Hepatocyte (in vitro differentiated cells): ENCODE measurements at regions not wholly inside any gene's neighbourhood (a gene's known extent, or its start where the extent isn't known, plus 50 kb on each side); places are given as distances from the start of the nearest gene placed in this dataset.

ENCODE experiments used
- DNase-seq: peaks from one replicate; pipeline ENCODE4 v3.0.0-alpha.2; 2016; ENCODE audit warnings: low spot score
- H2AFZ ChIP-seq: fragments of 200-600 bp; sonication (generic); 2 replicates; pipeline ENCODE4 v1.6.0; 2016; ENCODE audit warnings: antibody characterized with exemption, mild to moderate bottlenecking
- H3K27ac ChIP-seq: fragments of 200-600 bp; sonication (generic); 2 replicates; pipeline ENCODE4 v1.5.1; 2016; ENCODE audit warnings: mild to moderate bottlenecking
- H3K27me3 ChIP-seq: fragments of 200-600 bp; sonication (generic); 2 replicates; pipeline ENCODE4 v1.6.1; 2016
- H3K36me3 ChIP-seq: fragments of 200-600 bp; sonication (generic); replicated peaks from 2 replicates; pipeline ENCODE4 v1.5.1; 2016; ENCODE audit warnings: low read depth; ENCODE audit not compliant: insufficient read depth
- H3K4me1 ChIP-seq: fragments of 200-600 bp; sonication (generic); 2 replicates; pipeline ENCODE4 v1.5.1; 2016; ENCODE audit warnings: mild to moderate bottlenecking, moderate library complexity; ENCODE audit not compliant: insufficient read depth
- H3K4me2 ChIP-seq: fragments of 200-600 bp; sonication (generic); 2 replicates; pipeline ENCODE4 v1.6.0; 2016
- H3K4me3 ChIP-seq: fragments of 200-600 bp; sonication (generic); 2 replicates; pipeline ENCODE4 v1.5.1; 2016; ENCODE audit warnings: mild to moderate bottlenecking
- H3K79me2 ChIP-seq: fragments of 200-600 bp; sonication (generic); 2 replicates; pipeline ENCODE4 v1.6.0; 2017; ENCODE audit warnings: mild to moderate bottlenecking
- H3K9me2 ChIP-seq: fragments of 200-600 bp; sonication (generic); replicated peaks from 2 replicates; pipeline ENCODE4 v1.6.0; 2017; ENCODE audit warnings: mild to moderate bottlenecking; ENCODE audit not compliant: insufficient read depth
- H3K9me3 ChIP-seq: fragments of 200-600 bp; sonication (generic); 2 replicates; pipeline ENCODE4 v1.5.1; 2016; ENCODE audit warnings: low read depth, mild to moderate bottlenecking
- H4K20me1 ChIP-seq: fragments of 200-600 bp; sonication (generic); 2 replicates; pipeline ENCODE4 v1.6.0; 2016; ENCODE audit warnings: mild to moderate bottlenecking; ENCODE audit not compliant: insufficient read depth, poor library complexity, severe bottlenecking
- EZH2 ChIP-seq: fragments of 200-600 bp; sonication (generic); IDR thresholded peaks from 2 replicates; pipeline ENCODE4 v1.6.1; 2016; ENCODE audit warnings: antibody characterized with exemption, mild to moderate bottlenecking, borderline replicate concordance
- EZH2phosphoT487 ChIP-seq: fragments of 200-600 bp; sonication (generic); IDR thresholded peaks from one replicate; pipeline ENCODE4 v1.6.1; 2018; ENCODE audit warnings: antibody characterized with exemption, mild to moderate bottlenecking, low read depth, moderate library complexity; ENCODE audit not compliant: unreplicated experiment, severe bottlenecking
- WGBS: methylation state at CpG from one replicate; pipeline ENCODE4 v1.1.6; 2016; ENCODE audit warnings: low lambda C conversion rate; ENCODE audit errors: missing lambda C conversion rate; 5-methylcytosine and 5-hydroxymethylcytosine counted together
- TF ChIP-seq, protein P1 (sequence below): fragments of 200-600 bp; sonication (generic); IDR thresholded peaks from 2 replicates; pipeline ENCODE4 v1.5.1; 2016; ENCODE audit warnings: antibody characterized with exemption, mild to moderate bottlenecking; ENCODE audit not compliant: poor library complexity

DNA sequence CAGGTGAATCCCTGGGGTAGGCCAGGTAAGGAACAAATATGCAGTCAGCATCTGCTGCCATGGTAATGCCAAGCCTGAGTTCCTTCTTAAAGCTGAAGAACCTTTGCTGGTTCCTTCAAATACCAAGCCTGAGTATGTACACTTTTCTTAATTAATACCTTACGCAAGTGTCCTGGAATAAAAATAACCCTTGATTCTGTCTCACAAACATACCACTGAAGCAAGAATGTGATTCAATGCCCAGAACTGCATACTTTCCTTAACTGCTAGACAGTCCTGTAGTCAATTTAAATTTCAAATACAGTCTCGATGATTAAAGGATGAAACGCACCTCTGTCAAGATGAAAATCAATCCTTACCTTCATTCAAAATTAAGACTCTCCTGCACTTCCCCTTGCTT lies 634.0 kb upstream of the CHRM3 start:
- Histone ChIP-seq H4K20me1 (no peaks in the 10 kb centered on the region), H3K4me3 (no peak overlapping the region), H3K27me3 (no peaks in the 10 kb centered on the region), H3K4me1 (no peaks in the 10 kb centered on the region), H3K79me2 (no peaks in the 10 kb centered on the region), H3K4me2 (no peak overlapping the region), H3K36me3 (no peaks in the 10 kb centered on the region), H2AFZ (no peak overlapping the region), H3K27ac (no peak overlapping the region), H3K9me3 (no peaks in the 10 kb centered on the region), H3K9me2 (no peaks in the 10 kb centered on the region)
- 83% methylated on average over 3 of the region's 3 CpGs for WGBS
- no peak for TF ChIP-seq EZH2phosphoT487
- TF ChIP-seq, protein P1, sequence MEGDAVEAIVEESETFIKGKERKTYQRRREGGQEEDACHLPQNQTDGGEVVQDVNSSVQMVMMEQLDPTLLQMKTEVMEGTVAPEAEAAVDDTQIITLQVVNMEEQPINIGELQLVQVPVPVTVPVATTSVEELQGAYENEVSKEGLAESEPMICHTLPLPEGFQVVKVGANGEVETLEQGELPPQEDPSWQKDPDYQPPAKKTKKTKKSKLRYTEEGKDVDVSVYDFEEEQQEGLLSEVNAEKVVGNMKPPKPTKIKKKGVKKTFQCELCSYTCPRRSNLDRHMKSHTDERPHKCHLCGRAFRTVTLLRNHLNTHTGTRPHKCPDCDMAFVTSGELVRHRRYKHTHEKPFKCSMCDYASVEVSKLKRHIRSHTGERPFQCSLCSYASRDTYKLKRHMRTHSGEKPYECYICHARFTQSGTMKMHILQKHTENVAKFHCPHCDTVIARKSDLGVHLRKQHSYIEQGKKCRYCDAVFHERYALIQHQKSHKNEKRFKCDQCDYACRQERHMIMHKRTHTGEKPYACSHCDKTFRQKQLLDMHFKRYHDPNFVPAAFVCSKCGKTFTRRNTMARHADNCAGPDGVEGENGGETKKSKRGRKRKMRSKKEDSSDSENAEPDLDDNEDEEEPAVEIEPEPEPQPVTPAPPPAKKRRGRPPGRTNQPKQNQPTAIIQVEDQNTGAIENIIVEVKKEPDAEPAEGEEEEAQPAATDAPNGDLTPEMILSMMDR = no peak
- no peak for TF ChIP-seq EZH2
- no peak for DNase-seq

DNA sequence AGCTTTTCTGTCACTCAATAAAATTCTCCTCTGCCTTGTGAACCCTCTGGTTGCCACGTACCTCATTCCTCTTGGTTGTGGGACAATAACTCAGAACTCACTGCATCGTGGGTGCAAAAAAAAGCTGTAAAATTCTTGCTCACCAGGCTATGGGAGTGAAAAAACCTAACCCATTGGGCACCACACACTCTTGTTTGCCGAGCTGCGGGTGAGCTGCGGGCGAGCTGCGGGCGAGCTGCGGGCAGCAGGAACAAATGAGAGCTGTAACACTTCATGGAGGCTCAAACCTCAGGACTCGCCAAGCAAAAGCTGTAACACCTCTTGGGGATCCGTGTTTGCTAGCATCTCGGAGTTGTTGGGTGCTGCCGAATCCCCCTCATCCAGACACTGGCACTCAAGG lies 641.3 kb upstream of the CHRM3 start:
- H3K27me3 ChIP-seq = no peaks in the 10 kb centered on the region
- H2AFZ ChIP-seq = no peak overlapping the region
- no peaks in the 10 kb centered on the region for H3K79me2 ChIP-seq
- no peaks in the 10 kb centered on the region for H3K4me1 ChIP-seq
- DNase-seq = no peak
- no peaks in the 10 kb centered on the region for H3K9me2 ChIP-seq
- WGBS = 81% methylated on average over 13 of the region's 13 CpGs
- no peak overlapping the region for H3K4me3 ChIP-seq
- H3K4me2 ChIP-seq = no peak overlapping the region
- H3K36me3 ChIP-seq = no peaks in the 10 kb centered on the region
- TF ChIP-seq EZH2 (no peak), EZH2phosphoT487 (no peak)
- TF ChIP-seq, protein P1 = no peak
- no peaks in the 10 kb centered on the region for H4K20me1 ChIP-seq
- no peak overlapping the region for H3K27ac ChIP-seq
- no peaks in the 10 kb centered on the region for H3K9me3 ChIP-seq

DNA sequence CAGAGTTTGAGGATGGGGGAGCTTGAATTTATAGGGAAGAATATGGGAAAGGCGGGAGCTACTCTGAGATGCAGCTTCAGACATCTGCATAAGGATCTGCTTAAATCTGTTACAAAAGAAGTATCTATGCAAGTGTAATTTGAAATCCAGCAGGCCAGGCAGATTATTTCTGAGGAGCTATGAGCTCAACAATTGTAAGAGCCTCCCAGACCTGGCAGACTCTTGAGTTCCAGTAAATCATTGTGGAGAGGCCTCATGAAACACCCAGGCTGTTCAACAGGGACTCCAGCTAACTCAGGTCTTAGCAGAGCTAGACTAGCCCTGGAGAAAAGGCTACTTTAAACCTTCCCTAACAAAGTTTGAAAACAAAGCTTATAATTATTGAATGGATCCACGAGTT lies 647.5 kb upstream of the CHRM3 start:
- TF ChIP-seq EZH2phosphoT487 (no peak), EZH2 (no peak)
- TF ChIP-seq, protein P1 = no peak
- no peak overlapping the region for H3K27ac ChIP-seq
- no peaks in the 10 kb centered on the region for H3K27me3 ChIP-seq
- H3K79me2 ChIP-seq = no peaks in the 10 kb centered on the region
- H3K4me1 ChIP-seq = no peaks in the 10 kb centered on the region
- no peak overlapping the region for H2AFZ ChIP-seq
- no peaks in the 10 kb centered on the region for H4K20me1 ChIP-seq
- H3K4me3 ChIP-seq = no peak overlapping the region
- no peaks in the 10 kb centered on the region for H3K9me2 ChIP-seq
- peak; percentile 12 for DNase-seq
- WGBS = 69% methylated on average over 2 of the region's 2 CpGs
- H3K9me3 ChIP-seq = no peaks in the 10 kb centered on the region
- H3K4me2 ChIP-seq = no peak overlapping the region
- no peaks in the 10 kb centered on the region for H3K36me3 ChIP-seq

DNA sequence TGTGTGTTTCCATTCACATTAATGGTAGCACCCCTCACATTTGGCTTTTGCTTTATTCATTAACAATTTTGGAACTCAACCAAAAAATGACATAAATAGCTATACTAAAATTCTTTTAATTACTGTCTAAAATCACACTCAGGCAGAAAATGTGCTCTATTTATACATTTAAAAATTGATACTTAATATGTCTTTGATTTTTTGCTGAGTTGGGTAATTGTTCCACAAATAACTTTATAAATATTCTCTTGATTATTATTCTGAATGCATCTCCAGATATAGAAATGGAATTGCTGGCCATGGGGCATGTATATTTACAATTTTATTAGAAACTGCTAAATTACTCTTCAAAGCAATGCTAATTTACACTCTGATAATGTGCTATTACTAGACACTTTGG lies 658.7 kb upstream of the CHRM3 start:
- Histone ChIP-seq H3K79me2 (no peaks in the 10 kb centered on the region), H3K4me3 (no peak overlapping the region), H3K27me3 (no peaks in the 10 kb centered on the region), H3K9me2 (no peaks in the 10 kb centered on the region), H3K36me3 (no peaks in the 10 kb centered on the region), H3K9me3 (no peaks in the 10 kb centered on the region), H4K20me1 (no peaks in the 10 kb centered on the region), H3K4me1 (no peaks in the 10 kb centered on the region), H3K4me2 (no peak overlapping the region), H3K27ac (no peak overlapping the region), H2AFZ (no peak overlapping the region)
- TF ChIP-seq, protein P1 = no peak
- TF ChIP-seq EZH2phosphoT487 = no peak
- no peak for TF ChIP-seq EZH2
- DNase-seq = no peak
